ENCODE measurements at regions not wholly inside any gene's neighbourhood (a gene's known extent, or its start where the extent isn't known, plus 50 kb on each side); places are given as distances from the start of the nearest gene placed in this dataset.

GRCh38 chr12:125971981-125972380 lies 906.7 kb downstream of the AACS start:
- TF ChIP-seq CTCF (conservative IDR thresholded peaks at IDR 0.05; ENCODE audit: low read length) (no peak), EZH2phosphoT487 (IDR thresholded peaks at IDR 0.05; ENCODE audit: borderline replicate concordance, low read depth, low read length) (no peak)
